ENCODE measurements at regions not wholly inside any gene's neighbourhood (a gene's known extent, or its start where the extent isn't known, plus 50 kb on each side); places are given as distances from the start of the nearest gene placed in this dataset.

GRCh38 chr2:136062066-136062837, 55.7 kb downstream of the CXCR4 start:
- no peak for DNase-seq

- peak; percentile 58 for DNase-seq
Observed at GRCh38 chr2:136060416-136060815, 57.5 kb downstream of the CXCR4 start.

GRCh38 chr2:136059036-136059472, 58.9 kb downstream of the CXCR4 start:
- no peak for DNase-seq

- DNase-seq, result no peak
Observed at GRCh38 chr2:136058262-136058661, 59.7 kb downstream of the CXCR4 start.

GRCh38 chr2:136057802-136058140, 60.2 kb downstream of the CXCR4 start:
- DNase-seq, result no peak

- no peak for DNase-seq
Observed at GRCh38 chr2:136057023-136057801, 60.7 kb downstream of the CXCR4 start.

GRCh38 chr2:136055929-136056688, 61.8 kb downstream of the CXCR4 start:
- no peak for DNase-seq

GRCh38 chr2:136054856-136055255, 63.1 kb downstream of the CXCR4 start:
- no peak for DNase-seq

GRCh38 chr2:136052369-136053362, 65.3 kb downstream of the CXCR4 start:
- DNase-seq, result no peak

- DNase-seq, result no peak
Observed at GRCh38 chr2:136051725-136052048, 66.3 kb upstream of the DARS1 start.

GRCh38 chr2:136051001-136051724, 65.7 kb upstream of the DARS1 start:
- DNase-seq, result no peak

- no peak for DNase-seq
Observed at GRCh38 chr2:136049991-136050920, 64.8 kb upstream of the DARS1 start.

- no peak for DNase-seq
Observed at GRCh38 chr2:136049011-136049742, 63.8 kb upstream of the DARS1 start.

GRCh38 chr2:136045835-136046570, 60.6 kb upstream of the DARS1 start:
- no peak for DNase-seq

- DNase-seq, result no peak
Observed at GRCh38 chr2:136045344-136045743, 59.9 kb upstream of the DARS1 start.

Data from NCI-H526 treated with DMSO at 0.1 percent for 48 hours (cell line).